Colonic mucosa (tissue), 4 donors: ENCODE measurements at regions not wholly inside any gene's neighbourhood (a gene's known extent, or its start where the extent isn't known, plus 50 kb on each side); places are given as distances from the start of the nearest gene placed in this dataset.
"Not testable (repeated sequence)": the region's sequence is repeated elsewhere in the genome, so short reads cannot be mapped to it uniquely, and the experiment has no call there.

Experiments
- DNase-seq: peaks from one replicate; pipeline ENCODE4 v3.0.0-alpha.2; 2020
- H3K27ac ChIP-seq: fragments of 200-600 bp; one replicate; pipeline ENCODE4 v1.8.0; 2021
- H3K27me3 ChIP-seq: fragments of 200-600 bp; one replicate; pipeline ENCODE4 v1.8.0; 2021
- H3K36me3 ChIP-seq: fragments of 200-600 bp; one replicate; pipeline ENCODE4 v1.8.0; 2021
- H3K4me1 ChIP-seq: fragments of 200-600 bp; one replicate; pipeline ENCODE4 v1.8.0; 2021; ENCODE audit warnings: mild to moderate bottlenecking
- H3K4me3 ChIP-seq: fragments of 200-600 bp; one replicate; pipeline ENCODE4 v1.8.0; 2021
- H3K9ac ChIP-seq, 2 donors: one replicate each; pipeline ENCODE4 v1.7.0; 2013; ENCODE audit warnings: control low read depth in 2 of 2, low read depth in 2 of 2, low read length in 2 of 2
- H3K9me3 ChIP-seq: fragments of 200-600 bp; one replicate; pipeline ENCODE4 v1.8.0; 2021
- intact Hi-C: fragments of 100-400 bp; cut with DNase I; formaldehyde crosslinking; loops from one replicate; pipeline ENCODE4 v1.14.1; 2022
- TF ChIP-seq, protein P1 (sequence below): fragments of 200-600 bp; IDR thresholded peaks from one replicate; pipeline ENCODE4 v1.8.0; 2022; ENCODE audit warnings: antibody characterized with exemption, mild to moderate bottlenecking
- donor health status: healthy.
- donor health status: DM: no; HTN: no; CAD: no.
- donor health status: DM: no; HTN: no; CAD: no.

GRCh38 chr2:154580767-154581166, 117.7 kb upstream of the KCNJ3 start:
- intact Hi-C loops, result no loop called here
- TF ChIP-seq, protein P1, sequence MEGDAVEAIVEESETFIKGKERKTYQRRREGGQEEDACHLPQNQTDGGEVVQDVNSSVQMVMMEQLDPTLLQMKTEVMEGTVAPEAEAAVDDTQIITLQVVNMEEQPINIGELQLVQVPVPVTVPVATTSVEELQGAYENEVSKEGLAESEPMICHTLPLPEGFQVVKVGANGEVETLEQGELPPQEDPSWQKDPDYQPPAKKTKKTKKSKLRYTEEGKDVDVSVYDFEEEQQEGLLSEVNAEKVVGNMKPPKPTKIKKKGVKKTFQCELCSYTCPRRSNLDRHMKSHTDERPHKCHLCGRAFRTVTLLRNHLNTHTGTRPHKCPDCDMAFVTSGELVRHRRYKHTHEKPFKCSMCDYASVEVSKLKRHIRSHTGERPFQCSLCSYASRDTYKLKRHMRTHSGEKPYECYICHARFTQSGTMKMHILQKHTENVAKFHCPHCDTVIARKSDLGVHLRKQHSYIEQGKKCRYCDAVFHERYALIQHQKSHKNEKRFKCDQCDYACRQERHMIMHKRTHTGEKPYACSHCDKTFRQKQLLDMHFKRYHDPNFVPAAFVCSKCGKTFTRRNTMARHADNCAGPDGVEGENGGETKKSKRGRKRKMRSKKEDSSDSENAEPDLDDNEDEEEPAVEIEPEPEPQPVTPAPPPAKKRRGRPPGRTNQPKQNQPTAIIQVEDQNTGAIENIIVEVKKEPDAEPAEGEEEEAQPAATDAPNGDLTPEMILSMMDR, result no peak
- Histone ChIP-seq H3K27ac (no peak overlapping the region), H3K27me3 (no peaks in the 10 kb centered on the region), H3K9me3 (no peaks in the 10 kb centered on the region), H3K4me3 (no peak overlapping the region), H3K36me3 (no peaks in the 10 kb centered on the region), H3K9ac (no peak overlapping the region), H3K4me1 (no peaks in the 10 kb centered on the region)
- no peak for DNase-seq

DNA sequence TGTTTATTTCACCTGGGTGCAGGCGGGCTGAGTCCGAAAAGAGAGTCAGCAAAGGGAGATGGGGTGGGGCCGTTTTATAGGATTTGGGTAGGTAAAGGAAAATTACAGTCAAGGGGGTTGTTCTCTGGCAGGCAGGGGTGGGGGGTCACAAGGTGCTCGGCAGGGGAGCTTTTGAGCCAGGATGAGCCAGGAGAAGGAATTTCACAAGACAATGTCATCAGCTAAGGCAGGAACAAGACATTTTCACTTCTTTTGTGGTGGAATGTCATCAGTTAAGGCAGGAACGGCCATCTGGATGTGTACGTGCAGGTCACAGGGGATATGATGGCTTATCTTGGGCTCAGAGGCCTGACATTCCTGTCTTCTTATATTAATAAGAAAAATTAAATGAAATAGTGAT, 115.8 kb upstream of the KCNJ3 start:
- H3K9ac ChIP-seq, intact Hi-C loops, H3K27me3 ChIP-seq, H3K9me3 ChIP-seq, H3K36me3 ChIP-seq, H3K27ac ChIP-seq, H3K4me1 ChIP-seq, DNase-seq, H3K4me3 ChIP-seq: not testable (repeated sequence)

DNA sequence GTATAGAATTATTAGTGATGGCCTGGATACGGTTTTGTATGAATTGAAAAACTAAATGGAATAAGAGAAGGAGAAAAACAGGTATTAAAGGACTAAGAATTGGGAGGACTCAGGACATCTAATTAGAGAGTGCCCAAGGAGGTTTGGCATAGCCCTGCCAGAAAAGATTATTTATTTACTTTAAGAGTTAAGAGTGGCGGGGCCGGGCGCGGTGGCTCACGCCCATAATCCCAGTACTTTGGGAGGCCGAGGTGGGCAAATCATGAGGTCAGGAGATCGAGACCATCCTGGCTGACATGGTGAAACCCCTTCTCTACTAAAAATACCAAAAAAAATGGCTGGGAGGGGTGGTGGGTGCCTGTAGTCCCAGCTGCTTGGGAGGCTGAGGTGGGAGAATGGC, 115.2 kb upstream of the KCNJ3 start:
- H3K27ac ChIP-seq, DNase-seq, H3K9me3 ChIP-seq, H3K27me3 ChIP-seq, H3K4me1 ChIP-seq, H3K4me3 ChIP-seq, H3K36me3 ChIP-seq, H3K9ac ChIP-seq, intact Hi-C loops: not testable (repeated sequence)

- no peaks in the 10 kb centered on the region for H3K27me3 ChIP-seq
- H3K4me3 ChIP-seq, result no peak overlapping the region
- no peaks in the 10 kb centered on the region for H3K36me3 ChIP-seq
- no peak for DNase-seq
- no peaks in the 10 kb centered on the region for H3K4me1 ChIP-seq
- no peaks in the 10 kb centered on the region for H3K9me3 ChIP-seq
- H3K9ac ChIP-seq, result no peak overlapping the region
- no peak overlapping the region for H3K27ac ChIP-seq
- intact Hi-C loops, result no loop called here
- TF ChIP-seq, protein P1, result no peak
Measured at GRCh38 chr2:154587739-154588138, 110.8 kb upstream of the KCNJ3 start.

DNA sequence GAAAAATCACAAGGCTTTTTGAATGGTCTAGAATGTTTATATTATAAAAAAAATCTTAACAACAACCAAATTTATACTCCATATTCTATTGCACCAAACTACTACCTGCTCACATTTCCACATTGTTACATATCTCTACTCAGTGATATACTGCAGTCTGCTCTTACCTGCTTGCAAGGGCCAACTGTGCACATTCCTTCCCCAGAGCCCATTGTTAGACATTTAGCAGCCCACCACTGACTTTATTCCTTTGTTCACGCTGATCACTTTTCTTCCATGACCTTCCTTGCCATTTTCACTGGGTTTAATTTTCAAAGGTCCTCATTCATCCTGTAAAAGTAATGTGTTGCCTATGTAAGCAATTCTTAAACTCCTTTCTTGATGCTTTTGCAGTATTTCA, 109.7 kb upstream of the KCNJ3 start:
- H3K9ac ChIP-seq, result no peak overlapping the region
- intact Hi-C loops, result no loop called here
- no peak overlapping the region for H3K27ac ChIP-seq
- H3K36me3 ChIP-seq, result no peaks in the 10 kb centered on the region
- H3K4me3 ChIP-seq, result no peak overlapping the region
- TF ChIP-seq, protein P1, result no peak
- H3K9me3 ChIP-seq, result no peaks in the 10 kb centered on the region
- H3K4me1 ChIP-seq, result no peaks in the 10 kb centered on the region
- no peaks in the 10 kb centered on the region for H3K27me3 ChIP-seq
- no peak for DNase-seq

DNA sequence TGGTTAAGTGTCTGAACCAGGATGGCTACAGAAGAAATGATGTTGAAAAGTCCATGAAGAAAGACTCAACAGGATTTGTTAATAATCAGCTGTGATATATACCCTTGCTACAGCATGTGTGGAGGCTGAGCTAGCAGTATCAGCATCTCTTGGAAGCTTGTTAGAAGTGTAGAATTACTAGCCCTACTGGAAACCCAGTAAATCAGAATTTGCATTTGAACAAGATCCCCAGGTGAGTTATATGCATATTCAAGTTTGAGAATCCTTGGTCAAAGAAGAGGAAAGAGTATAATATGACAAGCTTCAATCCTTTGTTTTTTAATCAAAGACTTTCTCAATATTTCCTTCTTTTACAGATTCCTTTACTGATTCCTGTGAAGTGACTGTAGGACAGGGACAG, 109.0 kb upstream of the KCNJ3 start:
- DNase-seq, result no peak
- intact Hi-C loops, result no loop called here
- Histone ChIP-seq H3K9me3 (no peaks in the 10 kb centered on the region), H3K4me1 (no peaks in the 10 kb centered on the region), H3K27ac (no peak overlapping the region), H3K27me3 (no peaks in the 10 kb centered on the region), H3K4me3 (no peak overlapping the region), H3K36me3 (no peaks in the 10 kb centered on the region), H3K9ac (no peak overlapping the region)
- TF ChIP-seq, protein P1, result no peak

DNA sequence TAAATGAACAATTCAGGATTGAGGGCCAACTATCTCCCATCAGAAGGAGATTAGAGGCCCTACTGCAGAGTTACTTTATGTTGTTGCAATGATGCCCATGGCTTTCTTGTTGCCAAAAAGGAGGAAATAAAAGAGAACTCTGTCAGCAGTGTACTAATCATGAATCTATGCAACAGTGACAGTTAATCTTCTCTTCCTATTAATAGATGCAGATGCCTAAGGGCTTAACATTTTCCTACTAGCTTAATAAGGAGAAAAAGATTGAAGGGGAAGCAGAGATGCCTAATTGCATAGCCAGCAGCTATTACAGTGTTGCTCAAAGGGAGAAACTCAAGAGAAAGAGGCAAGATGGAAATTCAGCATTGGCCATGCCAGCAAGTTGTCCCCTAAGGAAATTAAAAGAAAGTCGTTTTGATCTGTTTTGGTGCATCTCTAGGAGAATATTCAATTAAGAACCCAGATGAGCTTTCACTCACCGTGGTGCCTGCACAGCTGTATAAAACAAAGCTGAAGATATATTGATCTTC, 107.1 kb upstream of the KCNJ3 start:
- H3K9me3 ChIP-seq, result no peaks in the 10 kb centered on the region
- no peak overlapping the region for H3K27ac ChIP-seq
- intact Hi-C loops, result no loop called here
- TF ChIP-seq, protein P1, result no peak
- no peak overlapping the region for H3K9ac ChIP-seq
- DNase-seq, result no peak
- no peaks in the 10 kb centered on the region for H3K27me3 ChIP-seq
- no peaks in the 10 kb centered on the region for H3K4me1 ChIP-seq
- no peak overlapping the region for H3K4me3 ChIP-seq
- no peaks in the 10 kb centered on the region for H3K36me3 ChIP-seq
